Type B pancreatic cell (in vitro differentiated cells): ENCODE measurements at regions not wholly inside any gene's neighbourhood (a gene's known extent, or its start where the extent isn't known, plus 50 kb on each side); places are given as distances from the start of the nearest gene placed in this dataset.

Experiments
- DNase-seq: peaks from one replicate; pipeline ENCODE4 v3.0.0; 2021; ENCODE audit warnings: mixed read lengths; ENCODE audit not compliant: unreplicated experiment; ENCODE audit errors: extremely low spot score
- H3K27ac Mint-ChIP-seq: 2 replicates; pipeline ENCODE4 v1.8.0; 2021; ENCODE audit warnings: mild to moderate bottlenecking, mixed read lengths
- H3K27me3 Mint-ChIP-seq: 2 replicates; pipeline ENCODE4 v1.8.0; 2021; ENCODE audit warnings: mixed read lengths
- H3K36me3 Mint-ChIP-seq: 2 replicates; pipeline ENCODE4 v1.8.0; 2021; ENCODE audit warnings: mixed read lengths
- H3K4me1 Mint-ChIP-seq: one replicate; pipeline ENCODE4 v1.8.0; 2021; ENCODE audit warnings: mixed read lengths; ENCODE audit not compliant: unreplicated experiment
- H3K4me3 Mint-ChIP-seq: 2 replicates; pipeline ENCODE4 v1.8.0; 2021; ENCODE audit warnings: mild to moderate bottlenecking, mixed read lengths
- H3K9me3 Mint-ChIP-seq: 2 replicates; pipeline ENCODE4 v1.8.0; 2021; ENCODE audit warnings: mixed read lengths
- CTCF ChIP-seq: fragments of 200-600 bp; sonication (generic); conservative IDR thresholded peaks from 2 replicates; pipeline ENCODE4 v1.5.0; 2021; ENCODE audit warnings: antibody characterized with exemption, mild to moderate bottlenecking

DNA sequence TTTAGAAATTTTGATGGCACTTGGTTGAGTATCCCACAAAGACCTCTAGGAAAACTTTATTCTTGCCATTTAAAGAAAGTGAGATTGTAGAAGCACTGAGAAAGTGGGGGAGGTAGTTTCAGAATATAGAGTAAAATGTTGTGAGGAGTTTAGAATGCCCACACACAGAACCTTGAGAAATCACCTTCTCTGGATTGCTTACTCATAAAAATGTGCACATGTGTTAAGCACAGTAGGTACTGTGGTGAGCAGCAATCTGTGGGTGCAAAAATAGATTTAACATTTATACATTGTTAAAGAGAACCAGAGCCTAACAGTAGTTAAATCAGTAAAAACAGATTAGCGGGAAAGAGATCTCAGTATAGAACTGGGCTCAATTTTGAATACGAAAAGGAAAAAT is 201.2 kb upstream of the NWD2 start:
- Mint-ChIP-seq H3K36me3 (no peaks in the 10 kb centered on the region), H3K9me3 (no peaks in the 10 kb centered on the region), H3K27me3 (no peaks in the 10 kb centered on the region), H3K27ac (no peak overlapping the region), H3K4me1 (no peaks in the 10 kb centered on the region), H3K4me3 (no peak overlapping the region)
- no peak for TF ChIP-seq CTCF
- no peak for DNase-seq

GRCh38 chr4:37051111-37051510 is 193.4 kb upstream of the NWD2 start:
- Mint-ChIP-seq H3K4me1 (peaks cover 6% of the 10 kb centered on the region), H3K27me3 (no peaks in the 10 kb centered on the region), H3K36me3 (no peaks in the 10 kb centered on the region), H3K4me3 (no peak overlapping the region), H3K27ac (no peak overlapping the region), H3K9me3 (no peaks in the 10 kb centered on the region)
- no peak for TF ChIP-seq CTCF
- DNase-seq = no peak

- no peak for TF ChIP-seq CTCF
- H3K27me3 Mint-ChIP-seq = no peaks in the 10 kb centered on the region
- H3K27ac Mint-ChIP-seq = no peak overlapping the region
- peaks cover 6% of the 10 kb centered on the region for H3K4me1 Mint-ChIP-seq
- H3K36me3 Mint-ChIP-seq = no peaks in the 10 kb centered on the region
- H3K9me3 Mint-ChIP-seq = no peaks in the 10 kb centered on the region
- no peak overlapping the region for H3K4me3 Mint-ChIP-seq
- DNase-seq = no peak
These were observed 192.7 kb upstream of the NWD2 start for GRCh38 chr4:37051866-37052265.

- no peak overlapping the region for H3K4me3 Mint-ChIP-seq
- TF ChIP-seq CTCF = no peak
- H3K27ac Mint-ChIP-seq = no peak overlapping the region
- no peaks in the 10 kb centered on the region for H3K9me3 Mint-ChIP-seq
- no peak for DNase-seq
- no peaks in the 10 kb centered on the region for H3K27me3 Mint-ChIP-seq
- no peaks in the 10 kb centered on the region for H3K36me3 Mint-ChIP-seq
- peaks cover 6% of the 10 kb centered on the region for H3K4me1 Mint-ChIP-seq
These were observed 189.9 kb upstream of the NWD2 start for GRCh38 chr4:37054531-37055077.

DNA sequence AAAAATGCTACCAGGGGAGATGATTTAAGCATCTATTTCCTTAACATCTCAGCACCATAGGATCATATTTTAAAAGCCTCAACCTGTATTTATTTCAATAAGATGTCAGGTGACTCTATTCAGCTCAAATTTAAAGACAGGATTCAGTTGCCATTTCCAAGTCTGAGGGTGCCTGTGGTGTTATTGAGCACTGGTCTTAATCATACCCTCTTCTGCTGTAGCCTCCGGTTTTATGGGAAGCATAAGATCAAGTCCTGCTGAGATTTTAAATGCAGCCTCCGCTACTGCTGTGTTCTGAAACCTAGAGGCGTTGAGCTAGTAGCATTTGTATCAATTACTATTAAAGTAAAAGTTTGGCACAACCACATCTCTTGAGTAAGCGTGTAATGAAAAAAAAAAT is 185.7 kb upstream of the NWD2 start:
- H3K36me3 Mint-ChIP-seq = no peaks in the 10 kb centered on the region
- DNase-seq = no peak
- H3K27ac Mint-ChIP-seq = no peak overlapping the region
- no peaks in the 10 kb centered on the region for H3K27me3 Mint-ChIP-seq
- H3K4me3 Mint-ChIP-seq = no peak overlapping the region
- no peak for TF ChIP-seq CTCF
- peaks cover 6% of the 10 kb centered on the region for H3K4me1 Mint-ChIP-seq
- H3K9me3 Mint-ChIP-seq = no peaks in the 10 kb centered on the region

- Mint-ChIP-seq H3K9me3 (no peaks in the 10 kb centered on the region), H3K27me3 (no peaks in the 10 kb centered on the region), H3K4me3 (no peak overlapping the region), H3K36me3 (no peaks in the 10 kb centered on the region), H3K27ac (no peak overlapping the region), H3K4me1 (no peaks in the 10 kb centered on the region)
- TF ChIP-seq CTCF = no peak
- DNase-seq = no peak
These were observed 178.4 kb upstream of the NWD2 start for GRCh38 chr4:37066159-37066558.
